AG09309 (cell line): ENCODE measurements at regions not wholly inside any gene's neighbourhood (a gene's known extent, or its start where the extent isn't known, plus 50 kb on each side); places are given as distances from the start of the nearest gene placed in this dataset.

Experiments used
- DNase-seq: peaks from one replicate; pipeline ENCODE4 v3.0.0-alpha.2; 2010; ENCODE audit warnings: low read depth
- H3K4me3 ChIP-seq: 2 replicates; pipeline ENCODE4 v1.5.1; 2011; ENCODE audit warnings: mild to moderate bottlenecking, low read depth, low read length, moderate library complexity; ENCODE audit not compliant: control insufficient read depth
- CTCF ChIP-seq: IDR thresholded peaks from 2 replicates; pipeline ENCODE4 v1.5.1; 2011; ENCODE audit warnings: mild to moderate bottlenecking, low read depth, low read length, inconsistent platforms; ENCODE audit not compliant: insufficient read depth, control insufficient read depth; ENCODE audit errors: missing control alignments

DNA sequence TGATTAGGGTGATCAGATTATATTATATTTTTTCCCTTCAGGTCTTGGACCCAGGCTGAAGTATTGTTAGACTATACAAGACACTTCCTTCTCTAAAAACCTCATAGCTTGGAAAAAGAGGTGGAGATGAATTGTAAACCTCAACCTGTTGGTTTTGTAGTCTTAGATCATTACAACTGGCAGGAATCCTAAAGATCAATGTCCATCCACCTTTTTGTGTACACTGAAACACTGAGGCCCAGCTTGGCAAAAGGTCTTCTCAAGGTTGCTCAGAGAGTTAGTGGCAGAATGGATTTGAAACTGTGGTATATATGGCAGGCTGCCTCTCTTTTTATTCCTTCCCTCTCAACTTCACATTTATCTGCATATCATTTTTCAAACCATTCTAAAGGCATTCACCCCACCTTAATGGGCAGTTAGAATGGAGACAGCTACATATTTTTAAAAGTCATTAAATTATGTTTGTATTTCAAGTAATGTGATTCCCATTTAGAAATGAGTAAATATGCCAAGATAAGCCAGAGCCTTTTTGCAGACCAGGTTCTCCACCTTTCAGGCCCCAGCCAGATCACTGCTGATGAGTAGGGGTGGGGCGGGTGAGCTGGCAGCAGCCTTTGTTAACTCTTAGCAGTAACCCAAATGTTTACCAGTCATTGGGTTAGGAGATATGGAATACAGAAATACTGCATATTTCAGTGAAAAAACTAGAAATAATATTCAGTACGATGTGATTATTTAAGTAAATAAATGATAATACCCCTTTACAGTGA lies 243.2 kb upstream of the F9 start:
- no peak for DNase-seq
- TF ChIP-seq CTCF = no peak

DNA sequence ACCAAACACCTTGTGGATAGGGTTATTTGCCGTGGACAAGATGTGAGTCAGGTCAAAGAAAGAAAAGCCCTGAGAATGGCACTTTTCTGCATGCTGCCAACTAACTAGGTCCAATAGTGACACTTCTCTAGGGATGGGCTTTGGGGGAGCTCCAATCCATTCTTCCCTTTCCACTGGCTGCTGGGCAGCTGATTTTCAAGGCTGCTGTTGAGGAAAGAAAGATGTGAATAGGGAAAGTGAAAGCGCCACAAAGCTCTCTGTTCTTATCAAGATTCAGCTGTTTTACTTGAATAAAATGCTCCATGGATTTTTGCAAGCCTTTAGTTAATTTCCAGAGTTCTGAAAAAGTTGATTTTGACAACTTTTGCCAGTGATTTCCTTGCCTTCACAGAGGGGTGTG lies 244.2 kb upstream of the F9 start:
- no peak overlapping the region for H3K4me3 ChIP-seq
- TF ChIP-seq CTCF = no peak
- no peak for DNase-seq

More for the DNA sequence above, 243.2 kb upstream of the F9 start:
- H3K4me3 ChIP-seq = no peak overlapping the region

DNA sequence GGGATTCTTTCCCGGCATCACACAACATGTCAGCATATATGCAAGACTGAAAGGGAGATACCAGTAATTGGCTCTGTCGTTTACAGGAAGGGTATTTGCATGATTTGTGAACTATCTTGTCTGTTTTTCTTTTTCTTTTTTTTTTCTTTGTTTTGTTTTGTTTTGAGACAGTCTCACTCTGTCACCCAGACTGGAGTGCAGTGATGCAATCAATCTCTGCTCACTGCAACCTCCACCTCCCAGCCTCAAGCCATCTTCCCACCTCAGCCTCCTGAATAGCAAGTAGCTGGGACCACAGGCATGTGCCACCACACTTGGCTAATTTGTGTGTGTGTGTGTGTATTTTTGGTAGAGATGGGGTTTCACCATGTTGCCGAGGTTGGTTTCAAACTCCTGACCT lies 262.7 kb upstream of the F9 start:
- no peak for DNase-seq
- TF ChIP-seq CTCF = no peak
- H3K4me3 ChIP-seq = no peak overlapping the region

DNA sequence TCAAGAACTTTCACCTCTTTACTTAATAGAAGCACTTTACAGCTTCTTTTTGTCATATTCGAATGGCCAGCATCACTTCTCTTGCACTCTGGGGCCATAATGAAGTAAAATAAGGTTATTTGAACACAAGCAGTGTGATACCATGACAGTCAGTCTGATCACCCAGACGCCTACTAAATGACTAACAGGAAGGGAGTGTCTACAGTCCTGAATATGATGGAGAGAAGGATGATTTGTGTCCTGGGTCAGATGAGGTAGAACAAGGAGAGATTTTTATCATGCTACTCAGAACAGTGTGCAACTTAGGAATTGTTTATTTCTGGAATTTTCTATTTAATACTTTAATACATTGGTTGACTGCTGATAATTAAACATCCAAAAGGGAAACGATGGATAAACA lies 284.2 kb upstream of the F9 start:
- H3K4me3 ChIP-seq = no peak overlapping the region
- TF ChIP-seq CTCF = no peak
- DNase-seq = no peak

DNA sequence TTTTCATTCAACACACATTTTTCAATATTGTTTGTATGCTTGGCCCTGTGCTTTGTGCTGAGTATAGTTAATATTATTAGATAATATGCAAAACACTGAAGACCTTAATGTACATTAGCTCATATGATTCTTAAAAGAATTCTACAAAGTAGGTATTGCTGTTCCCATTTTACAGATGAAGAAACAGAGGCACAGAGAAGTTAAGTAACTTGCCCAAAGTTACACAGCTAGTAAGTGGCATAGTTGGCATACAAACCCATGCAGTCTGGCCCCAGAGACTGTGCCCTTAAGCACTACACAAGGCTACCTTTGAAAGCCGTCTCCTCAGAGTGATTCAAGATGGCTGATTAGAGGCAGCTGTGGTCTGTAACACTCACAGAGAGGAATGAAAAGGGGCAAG lies 293.4 kb upstream of the F9 start:
- no peak for DNase-seq
- no peak overlapping the region for H3K4me3 ChIP-seq
- no peak for TF ChIP-seq CTCF

DNA sequence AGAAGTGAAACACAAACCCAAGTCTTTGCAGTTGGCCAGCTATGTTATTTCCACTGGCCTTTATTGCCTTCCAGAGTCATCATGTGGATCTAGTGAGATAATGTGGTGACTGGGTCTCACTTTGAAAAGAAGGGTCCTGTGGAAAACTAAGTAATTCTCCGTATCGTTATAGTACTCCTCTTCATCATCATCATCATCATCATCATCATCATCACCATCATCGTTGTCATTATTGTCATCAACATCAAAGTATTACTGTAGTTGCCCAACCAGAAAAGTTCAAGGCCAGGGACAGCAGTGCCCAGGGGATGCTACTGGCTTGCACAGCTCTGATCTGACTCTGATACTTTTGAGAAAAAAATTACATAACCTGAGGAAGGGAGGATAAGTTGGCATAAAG lies 295.6 kb upstream of the F9 start:
- no peak overlapping the region for H3K4me3 ChIP-seq
- TF ChIP-seq CTCF = no peak
- DNase-seq = no peak
